K562 (cell line): ENCODE measurements at regions not wholly inside any gene's neighbourhood (a gene's known extent, or its start where the extent isn't known, plus 50 kb on each side); places are given as distances from the start of the nearest gene placed in this dataset.

ENCODE experiments used
- ATAC-seq: fragments of 200-7000 bp; cut with Tn5 transposase; 3 replicates; pipeline ENCODE4 v1.9.1; 2020; ENCODE audit warnings: moderate library complexity
- BruUV-seq: library from RNA; stranded (reverse); fragments of 400-500 nt; replicated peaks from 2 replicates; lab custom pipeline; 2021; lab: Mats Ljungman, UMichigan
- CTCF ChIA-PET: fragments of 300-600 bp; formaldehyde crosslinking; extraction: SDS; loops from one replicate; lab custom pipeline; 2021; ENCODE audit warnings: low intra/inter-chr PET ratio; lab: Yijun Ruan, JAX
- POLR2A ChIA-PET: fragments of 300-600, 350-650 bp; sonication (Branson Sonifier 250); formaldehyde crosslinking; extraction: SDS; loops from one replicate; lab custom pipeline; 2021; ENCODE audit warnings: antibody characterized with exemption, inconsistent platforms; lab: Yijun Ruan, JAX
- DNase-seq, 4 experiments: peaks; one replicate each; pipeline versions ENCODE4 v3.0.0 to v3.0.0-alpha.2; 2011 to 2018; ENCODE audit warnings: low spot score in 3 of 4, mixed read lengths in 3 of 4; ENCODE audit errors: extremely low read depth in 1 of 4
- FAIRE-seq: peaks from 2 replicates; lab custom pipeline; 2011; peaks lifted over from hg19 to GRCh38; lab: Jason Lieb, UNC
- H2AFZ ChIP-seq: 2 replicates; pipeline ENCODE4 v1.6.0; 2011; ENCODE audit warnings: low read depth, low read length, control low read depth, inconsistent platforms
- H3K27ac ChIP-seq: fragments of 200-600 bp; 3 replicates; pipeline ENCODE4 v1.8.0; 2011; ENCODE audit warnings: low read depth, mild to moderate bottlenecking, control low read depth, inconsistent platforms, low read length, moderate library complexity, mixed read lengths; ENCODE audit errors: extremely low read depth
- H3K27me3 ChIP-seq, 2 experiments: fragments of 300-600 bp in 1 of 2; 2 replicates in 1 of 2; 3 replicates in 1 of 2; pipeline versions ENCODE4 v1.6.0 to v1.8.0; 2011; ENCODE audit warnings: inconsistent platforms in 2 of 2, low read length in 2 of 2, mild to moderate bottlenecking in 1 of 2, mixed read lengths in 1 of 2, moderate library complexity in 1 of 2; ENCODE audit not compliant: control insufficient read depth in 2 of 2, insufficient read depth in 2 of 2
- H3K36me3 ChIP-seq: fragments of 300-600 bp; 3 replicates; pipeline ENCODE4 v1.8.0; 2011; ENCODE audit warnings: mild to moderate bottlenecking, low read length, inconsistent platforms; ENCODE audit not compliant: control insufficient read depth, insufficient read depth
- H3K4me1 ChIP-seq, 2 experiments: fragments of 200-600 bp in 1 of 2; replicated peaks in 1 of 2; 2 replicates in 1 of 2; 3 replicates in 1 of 2; pipeline versions ENCODE4 v1.5.1 to v1.8.0; 2011; ENCODE audit warnings: inconsistent platforms in 2 of 2, low read length in 2 of 2, mild to moderate bottlenecking in 1 of 2, mixed read lengths in 1 of 2, moderate library complexity in 1 of 2; ENCODE audit not compliant: control insufficient read depth in 2 of 2, insufficient read depth in 2 of 2
- H3K4me2 ChIP-seq: 2 replicates; pipeline ENCODE4 v1.6.1; 2011; ENCODE audit warnings: low read length, control low read depth, inconsistent platforms, mixed read lengths; ENCODE audit not compliant: insufficient read depth
- H3K4me3 ChIP-seq: fragments of 200-600 bp; sonication (generic), shearing (Covaris generic); 2 replicates; pipeline ENCODE4 v1.5.1; 2016; ENCODE audit warnings: control low read depth, inconsistent platforms
- H3K79me2 ChIP-seq: fragments of 200-600 bp; 3 replicates; pipeline ENCODE4 v1.8.0; 2011; ENCODE audit warnings: low read length, inconsistent platforms; ENCODE audit not compliant: control insufficient read depth, insufficient read depth
- H3K9ac ChIP-seq, 2 experiments: 2 replicates each; pipeline versions ENCODE4 v1.6.0 to v1.6.1; 2011; ENCODE audit warnings: low read depth in 2 of 2, low read length in 2 of 2, control low read depth in 1 of 2, inconsistent platforms in 1 of 2, mild to moderate bottlenecking in 1 of 2, mixed read lengths in 1 of 2; ENCODE audit not compliant: insufficient read depth in 1 of 2
- H3K9me1 ChIP-seq: one replicate; pipeline ENCODE4 v1.6.0; 2011; ENCODE audit warnings: inconsistent platforms, mild to moderate bottlenecking, low read length, moderate library complexity; ENCODE audit not compliant: control insufficient read depth, insufficient read depth
- H3K9me3 ChIP-seq: replicated peaks from 2 replicates; pipeline ENCODE4 v1.5.1; 2011; ENCODE audit warnings: low read depth, low read length, inconsistent platforms; ENCODE audit not compliant: control insufficient read depth, insufficient read depth
- H4K20me1 ChIP-seq: replicated peaks from 2 replicates; pipeline ENCODE4 v1.6.1; 2011; ENCODE audit warnings: low read length, inconsistent platforms, mixed read lengths; ENCODE audit not compliant: control insufficient read depth, insufficient read depth
- CBX3 ChIP-seq, 2 experiments: IDR thresholded peaks; 1 replicate in 1 of 2; 2 replicates in 1 of 2; pipeline ENCODE4 v1.6.1; 2012; ENCODE audit warnings: inconsistent platforms in 2 of 2, low read length in 2 of 2, borderline replicate concordance in 1 of 2, control low read depth in 1 of 2
- KHSRP ChIP-seq: fragments of 450-650 bp; IDR thresholded peaks from 2 replicates; pipeline ENCODE4 v1.6.1; 2017
- ZC3H11A ChIP-seq: IDR thresholded peaks from 2 replicates; pipeline ENCODE4 v1.6.1; 2012; ENCODE audit warnings: low read depth, low read length, improper control_type of control experiment
- ZKSCAN1 ChIP-seq: fragments of 150-350 bp; IDR thresholded peaks from 2 replicates; pipeline ENCODE4 v1.6.1; 2016; ENCODE audit warnings: low read depth, low read length
- ZNF140 ChIP-seq: fragments of 250-450 bp; sonication (Bioruptor Pico); IDR thresholded peaks from 2 replicates; pipeline ENCODE4 v1.8.0; 2021; ENCODE audit warnings: moderate library complexity, mild to moderate bottlenecking, inconsistent platforms
- in situ Hi-C: fragments of 300-500 bp; cut with MboI; formaldehyde crosslinking; loops from 4 replicates; pipeline ENCODE4 v1.15.0; 2018; ENCODE audit warnings: inconsistent platforms, mixed read lengths
- intact Hi-C: fragments of 100-400 bp; cut with micrococcal nuclease; formaldehyde crosslinking; loops from 2 replicates; pipeline ENCODE4 v1.14.2; 2022
- TF ChIP-seq, protein P1 (sequence below): sonication (generic); formaldehyde crosslinking; IDR thresholded peaks from 2 replicates; pipeline ENCODE4 v1.8.0; 2022; ENCODE audit warnings: mild to moderate bottlenecking, missing genetic modification reagents
- TF ChIP-seq, protein P2 (sequence below): fragments of 200-600 bp; sonication (generic); IDR thresholded peaks from one replicate; pipeline ENCODE4 v1.6.1; 2012; ENCODE audit warnings: mild to moderate bottlenecking, low read depth, low read length, inconsistent platforms

DNA sequence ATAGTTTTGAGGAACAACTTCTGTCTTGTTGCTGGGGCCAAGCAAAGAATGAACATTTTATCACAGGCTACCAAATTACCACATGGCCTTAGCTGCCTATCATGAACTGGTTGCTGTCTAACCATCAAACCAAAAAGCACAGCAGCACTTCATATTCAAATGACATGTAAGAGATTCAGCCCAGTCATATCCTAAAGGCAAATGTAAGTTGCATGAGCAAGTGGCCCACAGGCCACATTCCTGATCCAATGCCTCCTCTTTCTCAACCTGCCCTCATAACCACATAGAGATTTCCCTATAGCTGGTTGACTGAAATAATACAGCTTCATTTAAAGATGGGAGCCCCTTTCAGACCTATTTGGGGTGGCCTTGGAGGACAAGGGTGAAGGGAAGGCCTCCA lies 572.3 kb downstream of the IRS1 start:
- CTCF ChIA-PET = no interaction called here
- no peak for FAIRE-seq
- in situ Hi-C loops = no loop called here

More for the DNA sequence above, 572.3 kb downstream of the IRS1 start:
- Histone ChIP-seq H3K27ac (no peak overlapping the region), H3K9me1 (no peaks in the 10 kb centered on the region), H4K20me1 (no peaks in the 10 kb centered on the region), H3K27me3 (no peaks in the 10 kb centered on the region), H3K9ac (no peak overlapping the region), H3K79me2 (no peaks in the 10 kb centered on the region), H3K4me2 (no peak overlapping the region), H3K36me3 (no peaks in the 10 kb centered on the region), H3K4me3 (no peak overlapping the region), H3K9me3 (no peaks in the 10 kb centered on the region), H3K4me1 (no peaks in the 10 kb centered on the region), H2AFZ (no peak overlapping the region)
- BruUV-seq = no TSS peak
- POLR2A ChIA-PET = no interaction called here
- intact Hi-C loops = no loop called here
- ATAC-seq (no peak), DNase-seq (no peak)
- TF ChIP-seq, protein P1, sequence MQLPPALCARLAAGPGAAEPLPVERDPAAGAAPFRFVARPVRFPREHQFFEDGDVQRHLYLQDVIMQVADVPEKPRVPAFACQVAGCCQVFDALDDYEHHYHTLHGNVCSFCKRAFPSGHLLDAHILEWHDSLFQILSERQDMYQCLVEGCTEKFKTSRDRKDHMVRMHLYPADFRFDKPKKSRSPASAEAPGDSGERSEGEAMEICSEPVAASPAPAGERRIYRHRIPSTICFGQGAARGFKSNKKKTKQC (CRISPR knock-in tag) = no peak
- TF ChIP-seq ZNF140 (CRISPR knock-in tag) (no peak), KHSRP (no peak), ZC3H11A (no peak), ZKSCAN1 (no peak), CBX3 (IDR thresholded peaks at IDR 0.05; ENCODE audit: borderline replicate concordance in 1 of 2, low read length in 2 of 2) (no peak)
- TF ChIP-seq, protein P2, sequence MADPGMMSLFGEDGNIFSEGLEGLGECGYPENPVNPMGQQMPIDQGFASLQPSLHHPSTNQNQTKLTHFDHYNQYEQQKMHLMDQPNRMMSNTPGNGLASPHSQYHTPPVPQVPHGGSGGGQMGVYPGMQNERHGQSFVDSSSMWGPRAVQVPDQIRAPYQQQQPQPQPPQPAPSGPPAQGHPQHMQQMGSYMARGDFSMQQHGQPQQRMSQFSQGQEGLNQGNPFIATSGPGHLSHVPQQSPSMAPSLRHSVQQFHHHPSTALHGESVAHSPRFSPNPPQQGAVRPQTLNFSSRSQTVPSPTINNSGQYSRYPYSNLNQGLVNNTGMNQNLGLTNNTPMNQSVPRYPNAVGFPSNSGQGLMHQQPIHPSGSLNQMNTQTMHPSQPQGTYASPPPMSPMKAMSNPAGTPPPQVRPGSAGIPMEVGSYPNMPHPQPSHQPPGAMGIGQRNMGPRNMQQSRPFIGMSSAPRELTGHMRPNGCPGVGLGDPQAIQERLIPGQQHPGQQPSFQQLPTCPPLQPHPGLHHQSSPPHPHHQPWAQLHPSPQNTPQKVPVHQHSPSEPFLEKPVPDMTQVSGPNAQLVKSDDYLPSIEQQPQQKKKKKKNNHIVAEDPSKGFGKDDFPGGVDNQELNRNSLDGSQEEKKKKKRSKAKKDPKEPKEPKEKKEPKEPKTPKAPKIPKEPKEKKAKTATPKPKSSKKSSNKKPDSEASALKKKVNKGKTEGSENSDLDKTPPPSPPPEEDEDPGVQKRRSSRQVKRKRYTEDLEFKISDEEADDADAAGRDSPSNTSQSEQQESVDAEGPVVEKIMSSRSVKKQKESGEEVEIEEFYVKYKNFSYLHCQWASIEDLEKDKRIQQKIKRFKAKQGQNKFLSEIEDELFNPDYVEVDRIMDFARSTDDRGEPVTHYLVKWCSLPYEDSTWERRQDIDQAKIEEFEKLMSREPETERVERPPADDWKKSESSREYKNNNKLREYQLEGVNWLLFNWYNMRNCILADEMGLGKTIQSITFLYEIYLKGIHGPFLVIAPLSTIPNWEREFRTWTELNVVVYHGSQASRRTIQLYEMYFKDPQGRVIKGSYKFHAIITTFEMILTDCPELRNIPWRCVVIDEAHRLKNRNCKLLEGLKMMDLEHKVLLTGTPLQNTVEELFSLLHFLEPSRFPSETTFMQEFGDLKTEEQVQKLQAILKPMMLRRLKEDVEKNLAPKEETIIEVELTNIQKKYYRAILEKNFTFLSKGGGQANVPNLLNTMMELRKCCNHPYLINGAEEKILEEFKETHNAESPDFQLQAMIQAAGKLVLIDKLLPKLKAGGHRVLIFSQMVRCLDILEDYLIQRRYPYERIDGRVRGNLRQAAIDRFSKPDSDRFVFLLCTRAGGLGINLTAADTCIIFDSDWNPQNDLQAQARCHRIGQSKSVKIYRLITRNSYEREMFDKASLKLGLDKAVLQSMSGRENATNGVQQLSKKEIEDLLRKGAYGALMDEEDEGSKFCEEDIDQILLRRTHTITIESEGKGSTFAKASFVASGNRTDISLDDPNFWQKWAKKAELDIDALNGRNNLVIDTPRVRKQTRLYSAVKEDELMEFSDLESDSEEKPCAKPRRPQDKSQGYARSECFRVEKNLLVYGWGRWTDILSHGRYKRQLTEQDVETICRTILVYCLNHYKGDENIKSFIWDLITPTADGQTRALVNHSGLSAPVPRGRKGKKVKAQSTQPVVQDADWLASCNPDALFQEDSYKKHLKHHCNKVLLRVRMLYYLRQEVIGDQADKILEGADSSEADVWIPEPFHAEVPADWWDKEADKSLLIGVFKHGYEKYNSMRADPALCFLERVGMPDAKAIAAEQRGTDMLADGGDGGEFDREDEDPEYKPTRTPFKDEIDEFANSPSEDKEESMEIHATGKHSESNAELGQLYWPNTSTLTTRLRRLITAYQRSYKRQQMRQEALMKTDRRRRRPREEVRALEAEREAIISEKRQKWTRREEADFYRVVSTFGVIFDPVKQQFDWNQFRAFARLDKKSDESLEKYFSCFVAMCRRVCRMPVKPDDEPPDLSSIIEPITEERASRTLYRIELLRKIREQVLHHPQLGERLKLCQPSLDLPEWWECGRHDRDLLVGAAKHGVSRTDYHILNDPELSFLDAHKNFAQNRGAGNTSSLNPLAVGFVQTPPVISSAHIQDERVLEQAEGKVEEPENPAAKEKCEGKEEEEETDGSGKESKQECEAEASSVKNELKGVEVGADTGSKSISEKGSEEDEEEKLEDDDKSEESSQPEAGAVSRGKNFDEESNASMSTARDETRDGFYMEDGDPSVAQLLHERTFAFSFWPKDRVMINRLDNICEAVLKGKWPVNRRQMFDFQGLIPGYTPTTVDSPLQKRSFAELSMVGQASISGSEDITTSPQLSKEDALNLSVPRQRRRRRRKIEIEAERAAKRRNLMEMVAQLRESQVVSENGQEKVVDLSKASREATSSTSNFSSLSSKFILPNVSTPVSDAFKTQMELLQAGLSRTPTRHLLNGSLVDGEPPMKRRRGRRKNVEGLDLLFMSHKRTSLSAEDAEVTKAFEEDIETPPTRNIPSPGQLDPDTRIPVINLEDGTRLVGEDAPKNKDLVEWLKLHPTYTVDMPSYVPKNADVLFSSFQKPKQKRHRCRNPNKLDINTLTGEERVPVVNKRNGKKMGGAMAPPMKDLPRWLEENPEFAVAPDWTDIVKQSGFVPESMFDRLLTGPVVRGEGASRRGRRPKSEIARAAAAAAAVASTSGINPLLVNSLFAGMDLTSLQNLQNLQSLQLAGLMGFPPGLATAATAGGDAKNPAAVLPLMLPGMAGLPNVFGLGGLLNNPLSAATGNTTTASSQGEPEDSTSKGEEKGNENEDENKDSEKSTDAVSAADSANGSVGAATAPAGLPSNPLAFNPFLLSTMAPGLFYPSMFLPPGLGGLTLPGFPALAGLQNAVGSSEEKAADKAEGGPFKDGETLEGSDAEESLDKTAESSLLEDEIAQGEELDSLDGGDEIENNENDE = no peak
